Fibroblast of gingiva (primary cell): ENCODE measurements at regions not wholly inside any gene's neighbourhood (a gene's known extent, or its start where the extent isn't known, plus 50 kb on each side); places are given as distances from the start of the nearest gene placed in this dataset.

Experiments used
- DNase-seq: peaks from one replicate; pipeline ENCODE4 v3.0.0-alpha.2; 2011; ENCODE audit warnings: low read depth

DNA sequence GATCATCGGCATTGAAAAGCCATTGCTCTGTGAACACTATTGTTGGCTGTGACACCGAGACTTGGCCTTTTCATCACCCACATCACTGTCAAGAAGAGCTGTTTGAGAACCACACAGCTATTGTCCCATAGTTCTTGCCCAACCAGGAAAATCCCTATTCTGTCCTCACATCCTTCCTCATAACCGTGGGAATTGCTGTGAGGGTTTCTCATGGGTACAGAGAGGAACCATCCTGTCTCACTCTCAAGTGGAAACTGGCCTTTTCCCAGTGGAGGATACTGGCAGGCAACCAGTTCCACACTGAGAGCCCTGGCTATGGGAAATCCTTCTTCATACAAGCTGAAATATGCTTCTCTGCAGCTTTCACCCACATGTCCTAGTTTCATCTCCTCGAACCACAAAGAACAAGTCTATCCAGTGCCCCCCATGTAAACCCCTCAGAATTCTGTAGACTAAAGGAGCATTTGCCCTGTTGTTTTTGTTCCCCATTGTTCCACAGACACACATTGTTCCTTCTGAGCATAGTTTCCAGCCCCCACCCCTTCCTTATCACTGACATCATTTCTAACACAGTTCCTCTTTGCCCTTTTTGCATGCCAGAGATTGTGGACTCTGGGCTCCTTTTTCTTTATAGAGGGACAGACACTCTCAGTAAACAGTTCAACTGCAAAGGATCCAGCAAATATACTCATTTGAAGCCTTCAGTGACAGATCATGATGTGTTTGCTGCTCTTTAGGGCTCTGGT is 57.8 kb upstream of the C5orf46 start:
- DNase-seq = no peak

DNA sequence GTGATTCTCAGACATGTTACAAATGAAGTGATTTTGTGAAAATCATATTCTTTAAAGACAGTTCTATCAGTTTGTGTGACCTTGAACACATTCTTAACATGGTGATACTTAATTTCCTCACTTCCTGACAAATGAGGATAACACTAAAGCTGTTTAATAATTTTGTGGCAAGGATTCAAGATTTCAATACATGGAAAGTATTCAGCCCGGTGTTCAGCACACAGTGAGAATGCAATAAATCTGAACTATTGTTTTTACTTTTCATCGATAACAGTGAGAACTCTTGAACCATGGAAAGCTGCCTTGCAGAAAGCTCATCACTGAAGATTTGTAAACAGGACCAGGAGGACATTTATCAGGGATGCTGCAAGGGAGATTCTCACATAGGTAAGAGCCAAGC is 57.1 kb upstream of the C5orf46 start:
- DNase-seq = no peak

DNA sequence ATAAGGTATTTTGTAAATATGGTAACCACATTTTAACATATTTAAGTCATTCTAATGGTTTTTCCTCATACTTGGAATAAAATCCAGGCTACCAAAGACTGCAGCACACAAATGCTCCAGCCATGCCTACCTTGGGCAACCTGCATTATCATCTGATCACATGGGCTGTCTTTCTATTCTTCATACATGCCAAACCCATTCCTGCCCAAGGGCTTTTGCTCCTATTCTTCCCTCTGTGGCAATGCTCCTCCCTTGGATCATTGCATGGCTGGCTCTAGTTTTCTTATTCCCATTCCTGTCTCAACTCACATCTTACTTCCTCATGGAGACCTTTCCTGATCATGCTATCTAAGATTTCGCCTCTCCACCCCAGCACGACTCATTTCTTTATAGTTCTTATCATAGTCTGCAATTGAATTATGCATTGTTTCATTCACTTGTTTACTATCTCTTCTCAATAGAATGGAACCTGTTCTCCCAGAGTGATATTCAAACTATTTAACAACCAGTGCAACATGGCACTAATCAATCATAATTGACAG is 54.9 kb upstream of the C5orf46 start:
- DNase-seq = no peak

DNA sequence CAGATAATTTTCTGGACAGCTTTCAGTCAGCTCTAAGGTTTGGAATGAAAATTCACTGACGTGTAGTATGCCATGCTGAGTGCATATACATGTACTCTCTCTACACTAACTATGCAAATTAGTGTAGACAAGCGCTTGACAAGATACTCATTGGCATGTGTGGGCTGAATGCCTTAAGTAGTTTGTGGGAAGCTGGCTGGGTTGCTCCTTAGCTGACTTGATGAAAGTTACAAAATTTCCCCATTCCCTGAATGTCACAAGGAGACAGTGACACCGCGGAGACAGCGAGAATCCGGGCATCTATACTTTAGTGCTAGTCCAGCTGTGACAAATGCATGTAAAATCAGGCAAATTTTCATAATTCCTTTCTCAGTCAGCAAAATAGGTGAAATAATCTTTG is 51.6 kb upstream of the C5orf46 start:
- no peak for DNase-seq

DNA sequence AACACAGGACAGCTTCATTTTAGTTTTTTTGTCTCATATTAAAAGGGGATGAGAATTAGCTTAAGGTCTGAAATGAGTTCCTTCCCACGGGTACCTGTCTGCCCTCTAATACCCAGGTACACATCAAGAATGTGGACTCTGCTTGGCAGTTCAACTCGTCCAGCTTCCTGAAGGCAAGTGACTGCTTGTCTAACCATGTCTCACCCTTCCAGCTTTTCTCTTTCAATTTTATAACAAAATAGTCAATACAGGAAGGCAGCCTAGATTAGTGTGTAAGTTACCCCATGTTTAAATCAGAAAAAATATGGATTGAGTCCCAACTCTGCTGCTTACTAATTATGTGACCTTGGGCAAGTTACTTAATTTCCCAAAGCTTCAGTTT is 50.5 kb upstream of the C5orf46 start:
- no peak for DNase-seq

DNA sequence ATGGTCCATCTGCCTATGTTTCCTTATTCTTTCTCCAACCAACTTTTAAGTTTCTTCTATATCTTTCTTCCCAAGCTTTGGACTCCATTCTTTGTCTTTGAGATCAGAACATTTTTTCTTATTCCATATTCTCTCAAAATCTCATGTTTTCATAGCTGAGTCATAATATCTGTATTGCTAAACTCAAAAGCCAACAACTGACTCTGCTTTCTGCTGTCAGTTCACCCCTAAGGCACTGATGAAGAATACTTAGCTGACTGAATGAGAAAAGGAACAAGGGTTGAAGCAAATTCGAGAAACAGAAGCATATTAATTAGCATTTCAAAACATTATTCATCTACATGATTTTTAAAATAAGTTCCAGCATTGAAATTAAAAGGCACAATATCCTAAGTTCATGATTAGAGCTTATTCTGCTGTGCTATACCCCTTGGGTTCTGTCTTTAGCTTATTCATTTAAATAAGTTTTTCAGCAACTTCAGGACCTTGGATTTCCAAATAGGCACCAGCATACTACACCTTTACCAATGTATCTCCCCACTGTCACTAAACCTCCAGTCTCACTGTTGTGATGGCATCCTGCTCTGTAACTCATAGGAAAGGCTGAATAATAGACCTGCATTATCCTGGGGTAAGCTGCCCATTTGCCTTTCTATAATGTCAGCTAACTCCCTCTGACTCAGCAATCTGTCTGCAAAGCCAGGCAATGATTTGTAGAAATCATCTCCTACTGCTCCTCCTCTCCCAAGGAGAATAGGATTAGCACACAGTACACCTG is 49.9 kb upstream of the C5orf46 start:
- DNase-seq = no peak
